Esophagus muscularis mucosa (tissue), 4 donors: ENCODE measurements at regions not wholly inside any gene's neighbourhood (a gene's known extent, or its start where the extent isn't known, plus 50 kb on each side); places are given as distances from the start of the nearest gene placed in this dataset.
"Not testable (repeated sequence)": the region's sequence is repeated elsewhere in the genome, so short reads cannot be mapped to it uniquely, and the experiment has no call there.

Experiments used
- EP300 ChIP-seq: sonication (generic); formaldehyde crosslinking; IDR thresholded peaks from one replicate; pipeline ENCODE4 v1.6.1; 2017; ENCODE audit warnings: antibody characterized with exemption
- POLR2A ChIP-seq: fragments of 450-650 bp; IDR thresholded peaks from one replicate; pipeline ENCODE4 v1.6.1; 2017; ENCODE audit warnings: antibody characterized with exemption, moderate library complexity, mild to moderate bottlenecking, low read depth
- POLR2AphosphoS5 ChIP-seq, 2 donors: sonication (generic); formaldehyde crosslinking; IDR thresholded peaks; one replicate each; pipeline ENCODE4 v1.6.1; 2017; ENCODE audit warnings: antibody characterized with exemption in 2 of 2
- TF ChIP-seq, protein P1 (sequence below), 3 experiments: fragments of 200-600 bp in 2 of 3; fragments of 450-650 bp in 1 of 3; sonication (generic) in 2 of 3; IDR thresholded peaks; one replicate each; pipeline ENCODE4 v1.5.1; 2017 to 2019; ENCODE audit warnings: antibody characterized with exemption in 3 of 3, mild to moderate bottlenecking in 2 of 3, moderate library complexity in 1 of 3

DNA sequence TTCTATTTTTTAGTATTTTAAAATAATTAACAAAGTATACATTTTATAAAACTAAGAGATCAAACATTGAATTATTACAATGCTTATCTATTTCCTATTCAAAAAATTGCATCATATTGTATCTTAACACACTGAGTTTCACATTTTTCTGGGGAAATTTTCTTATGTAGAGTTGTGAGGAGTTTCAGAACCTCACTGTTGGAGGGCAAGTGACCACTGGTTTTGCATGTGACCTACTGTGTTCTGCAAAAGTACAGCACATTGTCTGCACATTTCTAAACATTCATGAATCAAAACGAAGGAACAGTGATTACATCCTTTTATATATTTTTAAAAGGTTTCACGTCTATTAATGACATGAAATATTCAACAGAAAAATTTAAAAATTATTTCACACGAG is 82.3 kb upstream of the C1QTNF3 start:
- not testable (repeated sequence) for TF ChIP-seq EP300; POLR2A; POLR2AphosphoS5 (IDR thresholded peaks at IDR 0.05)
- TF ChIP-seq, protein P1, sequence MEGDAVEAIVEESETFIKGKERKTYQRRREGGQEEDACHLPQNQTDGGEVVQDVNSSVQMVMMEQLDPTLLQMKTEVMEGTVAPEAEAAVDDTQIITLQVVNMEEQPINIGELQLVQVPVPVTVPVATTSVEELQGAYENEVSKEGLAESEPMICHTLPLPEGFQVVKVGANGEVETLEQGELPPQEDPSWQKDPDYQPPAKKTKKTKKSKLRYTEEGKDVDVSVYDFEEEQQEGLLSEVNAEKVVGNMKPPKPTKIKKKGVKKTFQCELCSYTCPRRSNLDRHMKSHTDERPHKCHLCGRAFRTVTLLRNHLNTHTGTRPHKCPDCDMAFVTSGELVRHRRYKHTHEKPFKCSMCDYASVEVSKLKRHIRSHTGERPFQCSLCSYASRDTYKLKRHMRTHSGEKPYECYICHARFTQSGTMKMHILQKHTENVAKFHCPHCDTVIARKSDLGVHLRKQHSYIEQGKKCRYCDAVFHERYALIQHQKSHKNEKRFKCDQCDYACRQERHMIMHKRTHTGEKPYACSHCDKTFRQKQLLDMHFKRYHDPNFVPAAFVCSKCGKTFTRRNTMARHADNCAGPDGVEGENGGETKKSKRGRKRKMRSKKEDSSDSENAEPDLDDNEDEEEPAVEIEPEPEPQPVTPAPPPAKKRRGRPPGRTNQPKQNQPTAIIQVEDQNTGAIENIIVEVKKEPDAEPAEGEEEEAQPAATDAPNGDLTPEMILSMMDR (IDR thresholded peaks at IDR 0.05), result not testable (repeated sequence)
